NB4 (cell line): ENCODE measurements at regions not wholly inside any gene's neighbourhood (a gene's known extent, or its start where the extent isn't known, plus 50 kb on each side); places are given as distances from the start of the nearest gene placed in this dataset.

Experiments
- DNase-seq: peaks from one replicate; pipeline ENCODE4 v3.0.0; 2010; ENCODE audit warnings: low read depth
- H3K4me3 ChIP-seq: one replicate; pipeline ENCODE4 v1.5.1; 2011; ENCODE audit warnings: mild to moderate bottlenecking, low read depth, low read length, moderate library complexity
- MYC ChIP-seq: IDR thresholded peaks from 2 replicates; pipeline ENCODE4 v1.6.1; 2011; ENCODE audit warnings: low read depth, low read length
- POLR2A ChIP-seq: IDR thresholded peaks from 2 replicates; pipeline ENCODE4 v1.6.1; 2011; ENCODE audit warnings: mild to moderate bottlenecking; ENCODE audit not compliant: insufficient read length; ENCODE audit errors: extremely low read depth
- TF ChIP-seq, protein P1 (sequence below): IDR thresholded peaks from one replicate; pipeline ENCODE4 v1.5.1; 2012; ENCODE audit warnings: low read depth, low read length
- TF ChIP-seq, protein P2 (sequence below): IDR thresholded peaks from 2 replicates; pipeline ENCODE4 v1.6.1; 2011; ENCODE audit warnings: low read depth, low read length

DNA sequence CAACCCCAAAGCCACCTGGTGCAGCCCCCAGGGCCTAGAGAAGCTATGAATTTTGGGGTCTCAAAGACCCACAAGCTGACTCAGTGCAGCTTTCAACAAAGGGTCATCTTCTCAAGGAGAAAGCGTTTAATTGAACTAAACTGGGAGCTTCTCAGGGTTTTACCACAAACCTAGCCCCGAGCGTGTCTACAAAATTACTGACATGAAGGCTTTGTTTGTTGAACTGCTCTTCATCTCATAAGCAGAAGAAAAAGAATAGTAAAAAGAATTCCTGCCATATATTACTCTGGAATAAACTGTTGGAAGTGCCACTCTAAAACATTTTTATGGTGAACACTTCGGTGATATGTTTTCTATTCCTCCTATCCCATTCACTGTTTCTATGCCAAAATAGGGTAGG is 50.8 kb upstream of the INCENP start:
- H3K4me3 ChIP-seq = no peak overlapping the region
- no peak for TF ChIP-seq MYC
- TF ChIP-seq POLR2A = no peak
- TF ChIP-seq, protein P1, sequence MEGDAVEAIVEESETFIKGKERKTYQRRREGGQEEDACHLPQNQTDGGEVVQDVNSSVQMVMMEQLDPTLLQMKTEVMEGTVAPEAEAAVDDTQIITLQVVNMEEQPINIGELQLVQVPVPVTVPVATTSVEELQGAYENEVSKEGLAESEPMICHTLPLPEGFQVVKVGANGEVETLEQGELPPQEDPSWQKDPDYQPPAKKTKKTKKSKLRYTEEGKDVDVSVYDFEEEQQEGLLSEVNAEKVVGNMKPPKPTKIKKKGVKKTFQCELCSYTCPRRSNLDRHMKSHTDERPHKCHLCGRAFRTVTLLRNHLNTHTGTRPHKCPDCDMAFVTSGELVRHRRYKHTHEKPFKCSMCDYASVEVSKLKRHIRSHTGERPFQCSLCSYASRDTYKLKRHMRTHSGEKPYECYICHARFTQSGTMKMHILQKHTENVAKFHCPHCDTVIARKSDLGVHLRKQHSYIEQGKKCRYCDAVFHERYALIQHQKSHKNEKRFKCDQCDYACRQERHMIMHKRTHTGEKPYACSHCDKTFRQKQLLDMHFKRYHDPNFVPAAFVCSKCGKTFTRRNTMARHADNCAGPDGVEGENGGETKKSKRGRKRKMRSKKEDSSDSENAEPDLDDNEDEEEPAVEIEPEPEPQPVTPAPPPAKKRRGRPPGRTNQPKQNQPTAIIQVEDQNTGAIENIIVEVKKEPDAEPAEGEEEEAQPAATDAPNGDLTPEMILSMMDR = no peak
- TF ChIP-seq, protein P2, sequence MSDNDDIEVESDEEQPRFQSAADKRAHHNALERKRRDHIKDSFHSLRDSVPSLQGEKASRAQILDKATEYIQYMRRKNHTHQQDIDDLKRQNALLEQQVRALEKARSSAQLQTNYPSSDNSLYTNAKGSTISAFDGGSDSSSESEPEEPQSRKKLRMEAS = no peak
- DNase-seq = no peak

DNA sequence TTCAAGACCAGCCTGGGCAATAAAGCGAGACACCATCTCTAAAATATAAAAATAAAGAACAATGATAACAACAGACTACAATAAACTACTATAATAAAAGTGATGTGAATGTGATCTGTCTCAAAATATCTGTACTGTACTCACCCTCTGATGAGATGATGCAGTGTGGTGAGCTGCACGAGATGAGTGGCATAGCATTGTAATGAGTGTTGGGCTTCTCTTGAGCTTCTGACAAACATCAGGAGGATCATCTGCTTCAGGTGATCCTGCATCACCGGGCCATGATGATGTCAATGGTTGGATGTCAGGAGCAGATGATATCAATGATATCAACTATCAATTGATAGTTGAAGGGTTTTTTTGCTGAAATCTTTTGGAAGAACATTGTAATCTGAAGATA is 52.4 kb upstream of the INCENP start:
- DNase-seq = no peak
- H3K4me3 ChIP-seq = no peak overlapping the region
- TF ChIP-seq MYC = no peak
- TF ChIP-seq, protein P2 = no peak
- TF ChIP-seq, protein P1 = no peak
- TF ChIP-seq POLR2A = no peak

DNA sequence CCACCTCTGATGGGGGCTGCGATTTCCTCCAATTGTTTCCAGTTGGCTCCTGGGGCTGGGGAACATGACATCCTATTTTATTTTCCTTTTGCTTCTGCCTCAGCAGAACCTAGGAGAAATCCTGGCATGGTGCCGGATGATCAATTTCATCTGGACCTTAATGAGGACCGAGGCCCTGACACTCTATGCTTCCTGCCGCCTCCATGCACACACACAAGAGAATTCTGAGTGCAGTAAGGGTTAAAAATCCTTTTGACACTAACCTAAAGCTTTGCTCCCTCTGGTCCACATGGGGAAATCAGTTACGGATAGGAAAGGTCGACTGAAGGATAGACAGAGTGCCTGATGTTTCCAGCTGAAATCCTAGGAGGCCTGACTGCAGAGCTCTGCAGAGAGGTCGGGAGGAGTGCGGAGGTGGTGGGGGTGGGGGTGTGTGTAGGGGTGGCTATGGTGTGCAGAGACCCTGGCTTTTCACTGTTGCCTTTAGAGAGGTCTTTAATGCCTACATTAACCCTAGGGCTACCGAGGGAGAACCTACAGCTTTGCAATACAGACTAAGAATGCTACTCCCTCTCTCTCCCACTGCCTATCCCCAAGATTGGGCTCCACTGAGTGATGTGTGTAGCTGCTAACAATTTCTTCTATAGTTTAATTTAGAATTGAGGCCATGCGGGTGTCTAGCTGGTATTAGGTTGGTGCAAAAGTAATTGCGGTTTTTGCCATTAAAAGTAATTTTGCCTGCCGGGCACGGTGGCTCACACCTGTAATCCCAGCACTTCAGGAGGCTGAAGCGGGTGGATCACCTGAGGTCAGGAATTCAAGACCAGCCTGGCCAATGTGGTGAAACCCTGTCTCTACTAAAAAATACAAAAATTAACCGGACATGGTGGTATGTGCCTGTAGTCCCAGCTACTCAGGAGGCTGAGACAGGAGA is 53.6 kb upstream of the INCENP start:
- DNase-seq = no peak
- no peak overlapping the region for H3K4me3 ChIP-seq
- TF ChIP-seq, protein P1 = no peak
- no peak for TF ChIP-seq POLR2A
- TF ChIP-seq, protein P2 = no peak
- TF ChIP-seq MYC = no peak

DNA sequence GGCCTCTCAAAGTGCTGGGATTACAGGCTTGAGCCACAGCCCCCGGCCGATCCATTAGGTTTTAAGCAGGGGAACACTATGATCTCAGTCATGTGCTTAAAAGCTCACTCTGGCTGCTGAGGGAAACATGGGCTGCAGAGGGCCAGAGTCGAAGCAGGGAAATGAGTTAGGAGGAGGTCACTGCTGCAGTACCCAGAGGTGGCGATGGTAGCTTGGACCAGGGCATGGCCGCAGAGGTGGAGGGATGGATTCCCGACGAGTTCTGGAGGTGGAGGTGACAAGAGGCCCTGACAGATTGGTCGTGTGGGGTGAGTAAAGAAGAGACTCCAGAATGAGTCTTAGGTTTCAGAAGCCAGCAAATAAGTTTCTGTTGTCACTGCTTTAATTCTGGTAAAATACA is 54.4 kb upstream of the INCENP start:
- no peak overlapping the region for H3K4me3 ChIP-seq
- no peak for TF ChIP-seq POLR2A
- TF ChIP-seq, protein P1 = no peak
- TF ChIP-seq, protein P2 = no peak
- TF ChIP-seq MYC = no peak

DNA sequence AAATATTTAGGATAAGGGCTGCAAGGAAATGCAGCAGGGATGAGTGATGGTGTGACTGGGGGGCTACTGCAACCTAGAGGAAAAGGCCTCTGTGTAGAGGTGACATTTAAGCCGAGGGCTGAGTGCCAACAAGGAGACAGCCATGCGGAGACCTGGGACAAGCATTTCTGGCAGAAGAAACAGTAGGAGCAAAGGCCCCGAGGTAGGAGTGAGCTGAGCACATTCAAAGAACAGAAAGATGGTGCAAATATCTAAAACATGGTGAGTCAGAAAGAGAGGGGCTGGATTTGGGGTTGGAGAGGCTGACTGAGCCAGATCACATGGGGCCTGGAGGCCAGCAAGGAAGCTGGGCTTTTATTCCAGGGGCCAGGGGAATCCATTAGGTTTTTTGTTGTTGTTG is 55.1 kb upstream of the INCENP start:
- DNase-seq = no peak
- no peak for TF ChIP-seq MYC
- TF ChIP-seq, protein P1 = no peak
- TF ChIP-seq, protein P2 = no peak
- no peak for TF ChIP-seq POLR2A
- H3K4me3 ChIP-seq = no peak overlapping the region

More for the DNA sequence above, 54.4 kb upstream of the INCENP start:
- no peak for DNase-seq
